Gastroesophageal sphincter (tissue), 3 donors: ENCODE measurements at regions not wholly inside any gene's neighbourhood (a gene's known extent, or its start where the extent isn't known, plus 50 kb on each side); places are given as distances from the start of the nearest gene placed in this dataset.

ENCODE experiments used
- POLR2AphosphoS5 ChIP-seq: sonication (generic); formaldehyde crosslinking; IDR thresholded peaks from one replicate; pipeline ENCODE4 v1.6.1; 2017; ENCODE audit warnings: antibody characterized with exemption
- TF ChIP-seq, protein P1 (sequence below), 4 experiments: fragments of 200-600 bp in 2 of 4; fragments of 450-650 bp in 2 of 4; sonication (generic) in 1 of 4; IDR thresholded peaks; one replicate each; pipeline ENCODE4 v1.5.1; 2017 to 2019; ENCODE audit warnings: antibody characterized with exemption in 4 of 4, mild to moderate bottlenecking in 2 of 4, moderate library complexity in 2 of 4

DNA sequence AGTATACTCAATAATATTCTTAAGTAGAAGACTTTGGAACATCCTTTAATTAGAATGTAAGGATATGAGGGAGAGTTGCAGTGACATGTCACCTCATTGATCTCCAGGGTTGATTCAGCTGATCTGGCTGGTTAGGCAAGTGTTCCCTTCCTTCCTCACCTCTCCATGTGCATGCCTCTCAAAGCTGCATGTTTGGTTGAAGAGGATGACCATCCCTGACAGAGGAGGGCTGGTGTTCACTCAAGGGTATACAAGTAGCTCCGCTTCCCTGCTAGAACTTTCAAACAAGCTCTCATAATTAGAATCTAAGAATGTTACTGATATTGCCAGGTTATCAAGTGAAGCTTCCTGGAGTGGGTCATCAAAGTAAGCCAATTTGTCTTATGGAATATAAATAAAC lies 341.1 kb upstream of the FLRT2 start:
- TF ChIP-seq, protein P1, sequence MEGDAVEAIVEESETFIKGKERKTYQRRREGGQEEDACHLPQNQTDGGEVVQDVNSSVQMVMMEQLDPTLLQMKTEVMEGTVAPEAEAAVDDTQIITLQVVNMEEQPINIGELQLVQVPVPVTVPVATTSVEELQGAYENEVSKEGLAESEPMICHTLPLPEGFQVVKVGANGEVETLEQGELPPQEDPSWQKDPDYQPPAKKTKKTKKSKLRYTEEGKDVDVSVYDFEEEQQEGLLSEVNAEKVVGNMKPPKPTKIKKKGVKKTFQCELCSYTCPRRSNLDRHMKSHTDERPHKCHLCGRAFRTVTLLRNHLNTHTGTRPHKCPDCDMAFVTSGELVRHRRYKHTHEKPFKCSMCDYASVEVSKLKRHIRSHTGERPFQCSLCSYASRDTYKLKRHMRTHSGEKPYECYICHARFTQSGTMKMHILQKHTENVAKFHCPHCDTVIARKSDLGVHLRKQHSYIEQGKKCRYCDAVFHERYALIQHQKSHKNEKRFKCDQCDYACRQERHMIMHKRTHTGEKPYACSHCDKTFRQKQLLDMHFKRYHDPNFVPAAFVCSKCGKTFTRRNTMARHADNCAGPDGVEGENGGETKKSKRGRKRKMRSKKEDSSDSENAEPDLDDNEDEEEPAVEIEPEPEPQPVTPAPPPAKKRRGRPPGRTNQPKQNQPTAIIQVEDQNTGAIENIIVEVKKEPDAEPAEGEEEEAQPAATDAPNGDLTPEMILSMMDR (IDR thresholded peaks at IDR 0.05) = no peak
- no peak for TF ChIP-seq POLR2AphosphoS5
